OCI-LY1 (cell line): ENCODE measurements at regions not wholly inside any gene's neighbourhood (a gene's known extent, or its start where the extent isn't known, plus 50 kb on each side); places are given as distances from the start of the nearest gene placed in this dataset.

Experiments
- EZH2 ChIP-seq: fragments of 200-600 bp; sonication (generic), shearing (Covaris generic); IDR thresholded peaks from 2 replicates; pipeline ENCODE4 v1.8.0; 2017; ENCODE audit warnings: borderline replicate concordance, mixed run types, mild to moderate bottlenecking, antibody characterized with exemption, low read length, moderate library complexity, mixed read lengths
- TF ChIP-seq, protein P1 (sequence below): fragments of 200-600 bp; sonication (generic), shearing (Covaris generic); IDR thresholded peaks from 2 replicates; pipeline ENCODE4 v1.5.1; 2017; ENCODE audit warnings: mild to moderate bottlenecking, antibody characterized with exemption, low read length, moderate library complexity, mixed read lengths

- TF ChIP-seq, protein P1, sequence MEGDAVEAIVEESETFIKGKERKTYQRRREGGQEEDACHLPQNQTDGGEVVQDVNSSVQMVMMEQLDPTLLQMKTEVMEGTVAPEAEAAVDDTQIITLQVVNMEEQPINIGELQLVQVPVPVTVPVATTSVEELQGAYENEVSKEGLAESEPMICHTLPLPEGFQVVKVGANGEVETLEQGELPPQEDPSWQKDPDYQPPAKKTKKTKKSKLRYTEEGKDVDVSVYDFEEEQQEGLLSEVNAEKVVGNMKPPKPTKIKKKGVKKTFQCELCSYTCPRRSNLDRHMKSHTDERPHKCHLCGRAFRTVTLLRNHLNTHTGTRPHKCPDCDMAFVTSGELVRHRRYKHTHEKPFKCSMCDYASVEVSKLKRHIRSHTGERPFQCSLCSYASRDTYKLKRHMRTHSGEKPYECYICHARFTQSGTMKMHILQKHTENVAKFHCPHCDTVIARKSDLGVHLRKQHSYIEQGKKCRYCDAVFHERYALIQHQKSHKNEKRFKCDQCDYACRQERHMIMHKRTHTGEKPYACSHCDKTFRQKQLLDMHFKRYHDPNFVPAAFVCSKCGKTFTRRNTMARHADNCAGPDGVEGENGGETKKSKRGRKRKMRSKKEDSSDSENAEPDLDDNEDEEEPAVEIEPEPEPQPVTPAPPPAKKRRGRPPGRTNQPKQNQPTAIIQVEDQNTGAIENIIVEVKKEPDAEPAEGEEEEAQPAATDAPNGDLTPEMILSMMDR = no peak
- TF ChIP-seq EZH2 = no peak
Observed at GRCh38 chr18:24875777-24876176, 415.3 kb downstream of the HRH4 start.
